ENCODE measurements at regions not wholly inside any gene's neighbourhood (a gene's known extent, or its start where the extent isn't known, plus 50 kb on each side); places are given as distances from the start of the nearest gene placed in this dataset.
"Not testable (repeated sequence)": the region's sequence is repeated elsewhere in the genome, so short reads cannot be mapped to it uniquely, and the experiment has no call there.

GRCh38 chr11:104772806-104773241, 125.4 kb downstream of the CASP12 start:
- H2BK12ac ChIP-seq (ENCODE audit: low read length in 2 of 2): no peak overlapping the region
- H3K4me1 ChIP-seq (ENCODE audit: control insufficient read depth, insufficient read depth, low read depth, low read length): no peaks in the 10 kb centered on the region
- H2BK120ac ChIP-seq (ENCODE audit: low read depth, low read length): no peak overlapping the region
- H2BK5ac ChIP-seq (ENCODE audit: low read depth, low read length, poor library complexity, severe bottlenecking): no peak overlapping the region
- no peak overlapping the region for H3K18ac ChIP-seq (ENCODE audit: low read depth in 1 of 2, low read length in 2 of 2)
- 0% methylated on average over 1 of the region's 6 CpGs for WGBS
- H2AK5ac ChIP-seq (ENCODE audit: low read length, severe bottlenecking): no peak overlapping the region
- H2BK15ac ChIP-seq (ENCODE audit: low read depth, poor library complexity, severe bottlenecking): no peak overlapping the region
- no peaks in the 10 kb centered on the region for H3K79me1 ChIP-seq (replicated peaks; ENCODE audit: low read length, poor library complexity, severe bottlenecking)
- H3K27ac ChIP-seq (ENCODE audit: low read length, poor library complexity, severe bottlenecking): peak overlapping the region; percentile 78
- H3K4me3 ChIP-seq (ENCODE audit: insufficient read depth in 1 of 2, low read depth in 1 of 2, low read length in 2 of 2): no peak overlapping the region
- H3K9ac ChIP-seq (ENCODE audit: low read length): peak overlapping the region; percentile 63
- H3K4me2 ChIP-seq (ENCODE audit: low read length, poor library complexity, severe bottlenecking): no peak overlapping the region
- DNase-seq: peak; percentile 90
- H3K36me3 ChIP-seq (ENCODE audit: control insufficient read depth in 1 of 2, insufficient read depth in 2 of 2, low read depth in 1 of 2, low read length in 2 of 2): no peaks in the 10 kb centered on the region
- no peaks in the 10 kb centered on the region for H3K27me3 ChIP-seq (ENCODE audit: control insufficient read depth in 1 of 2, insufficient read depth in 1 of 2, low read length in 2 of 2)
- no peak overlapping the region for H2AFZ ChIP-seq (ENCODE audit: low read depth, low read length)
- H3K14ac ChIP-seq (ENCODE audit: low read length in 2 of 2): no peak overlapping the region
- no peak overlapping the region for H3K23ac ChIP-seq (ENCODE audit: low read length in 2 of 2)
- H3K4ac ChIP-seq (ENCODE audit: low read depth in 1 of 2, low read length in 2 of 2): no peak overlapping the region
- no peak overlapping the region for H4K91ac ChIP-seq (ENCODE audit: low read length)
- H4K8ac ChIP-seq (ENCODE audit: low read length): no peak overlapping the region
- H3K9me3 ChIP-seq (ENCODE audit: control insufficient read depth, low read length): peaks cover 7% of the 10 kb centered on the region

- H4K91ac ChIP-seq (ENCODE audit: low read length): no peak overlapping the region
- H2BK5ac ChIP-seq (ENCODE audit: low read depth, low read length, poor library complexity, severe bottlenecking): no peak overlapping the region
Observed at GRCh38 chr11:104771763-104772162, 126.5 kb downstream of the CASP12 start.

GRCh38 chr11:104771046-104771445, 127.2 kb downstream of the CASP12 start:
- H3K4ac ChIP-seq (ENCODE audit: low read depth in 1 of 2, low read length in 2 of 2); H4K91ac ChIP-seq (ENCODE audit: low read length): not testable (repeated sequence)
- 100% methylated on average over 2 of the region's 3 CpGs for WGBS

More at GRCh38 chr11:104771763-104772162, 126.5 kb downstream of the CASP12 start:
- Histone ChIP-seq H2BK12ac (ENCODE audit: low read length in 2 of 2) (no peak overlapping the region), H3K4ac (ENCODE audit: low read depth in 1 of 2, low read length in 2 of 2) (no peak overlapping the region), H3K23ac (ENCODE audit: low read length in 2 of 2) (no peak overlapping the region), H3K18ac (ENCODE audit: low read depth in 1 of 2, low read length in 2 of 2) (no peak overlapping the region), H3K9ac (ENCODE audit: low read length) (no peak overlapping the region), H3K27ac (ENCODE audit: low read length, poor library complexity, severe bottlenecking) (no peak overlapping the region), H3K4me3 (ENCODE audit: insufficient read depth in 1 of 2, low read depth in 1 of 2, low read length in 2 of 2) (no peak overlapping the region), H4K8ac (ENCODE audit: low read length) (no peak overlapping the region), H2BK120ac (ENCODE audit: low read depth, low read length) (no peak overlapping the region), H3K9me3 (ENCODE audit: control insufficient read depth, low read length) (peaks cover 7% of the 10 kb centered on the region), H3K27me3 (ENCODE audit: control insufficient read depth in 1 of 2, insufficient read depth in 1 of 2, low read length in 2 of 2) (no peaks in the 10 kb centered on the region), H3K79me1 (replicated peaks; ENCODE audit: low read length, poor library complexity, severe bottlenecking) (no peaks in the 10 kb centered on the region), H2AK5ac (ENCODE audit: low read length, severe bottlenecking) (no peak overlapping the region), H3K36me3 (ENCODE audit: control insufficient read depth in 1 of 2, insufficient read depth in 2 of 2, low read depth in 1 of 2, low read length in 2 of 2) (no peaks in the 10 kb centered on the region), H3K4me2 (ENCODE audit: low read length, poor library complexity, severe bottlenecking) (no peak overlapping the region), H3K4me1 (ENCODE audit: control insufficient read depth, insufficient read depth, low read depth, low read length) (no peaks in the 10 kb centered on the region), H2BK15ac (ENCODE audit: low read depth, poor library complexity, severe bottlenecking) (no peak overlapping the region), H2AFZ (ENCODE audit: low read depth, low read length) (no peak overlapping the region), H3K14ac (ENCODE audit: low read length in 2 of 2) (no peak overlapping the region)
- WGBS: 81% methylated on average over 3 of the region's 3 CpGs
- DNase-seq: peak; percentile 34

GRCh38 chr11:104765401-104766095, 132.7 kb downstream of the CASP12 start:
- H3K4ac ChIP-seq (ENCODE audit: low read depth in 1 of 2, low read length in 2 of 2): no peak overlapping the region
- H3K9me3 ChIP-seq (ENCODE audit: control insufficient read depth, low read length): peaks cover 3% of the 10 kb centered on the region
- no peak overlapping the region for H3K4me2 ChIP-seq (ENCODE audit: low read length, poor library complexity, severe bottlenecking)
- H3K79me1 ChIP-seq (replicated peaks; ENCODE audit: low read length, poor library complexity, severe bottlenecking): no peaks in the 10 kb centered on the region
- peak overlapping the region in 1 of 2 experiments; percentile 52 for H3K18ac ChIP-seq (ENCODE audit: low read depth in 1 of 2, low read length in 2 of 2)
- H3K4me1 ChIP-seq (ENCODE audit: control insufficient read depth, insufficient read depth, low read depth, low read length): no peaks in the 10 kb centered on the region
- H3K27me3 ChIP-seq (ENCODE audit: control insufficient read depth in 1 of 2, insufficient read depth in 1 of 2, low read length in 2 of 2): no peaks in the 10 kb centered on the region
- no peak overlapping the region for H2BK12ac ChIP-seq (ENCODE audit: low read length in 2 of 2)
- H2BK15ac ChIP-seq (ENCODE audit: low read depth, poor library complexity, severe bottlenecking): no peak overlapping the region
- no peak for DNase-seq
- no peak overlapping the region for H3K9ac ChIP-seq (ENCODE audit: low read length)
- H3K4me3 ChIP-seq (ENCODE audit: insufficient read depth in 1 of 2, low read depth in 1 of 2, low read length in 2 of 2): no peak overlapping the region
- H3K36me3 ChIP-seq (ENCODE audit: control insufficient read depth in 1 of 2, insufficient read depth in 2 of 2, low read depth in 1 of 2, low read length in 2 of 2): no peaks in the 10 kb centered on the region
- no peak overlapping the region for H4K8ac ChIP-seq (ENCODE audit: low read length)
- H3K27ac ChIP-seq (ENCODE audit: low read length, poor library complexity, severe bottlenecking): no peak overlapping the region
- no peak overlapping the region for H3K14ac ChIP-seq (ENCODE audit: low read length in 2 of 2)
- H4K91ac ChIP-seq (ENCODE audit: low read length): no peak overlapping the region
- no peak overlapping the region for H2BK5ac ChIP-seq (ENCODE audit: low read depth, low read length, poor library complexity, severe bottlenecking)
- H2AFZ ChIP-seq (ENCODE audit: low read depth, low read length): no peak overlapping the region
- WGBS: 100% methylated on average over 4 of the region's 8 CpGs
- H2AK5ac ChIP-seq (ENCODE audit: low read length, severe bottlenecking): no peak overlapping the region
- no peak overlapping the region for H2BK120ac ChIP-seq (ENCODE audit: low read depth, low read length)
- no peak overlapping the region for H3K23ac ChIP-seq (ENCODE audit: low read length in 2 of 2)

More at GRCh38 chr11:104771046-104771445, 127.2 kb downstream of the CASP12 start:
- H3K4me1 ChIP-seq (ENCODE audit: control insufficient read depth, insufficient read depth, low read depth, low read length); H3K4me2 ChIP-seq (ENCODE audit: low read length, poor library complexity, severe bottlenecking); H3K23ac ChIP-seq (ENCODE audit: low read length in 2 of 2); H3K14ac ChIP-seq (ENCODE audit: low read length in 2 of 2); H2BK120ac ChIP-seq (ENCODE audit: low read depth, low read length); H3K4me3 ChIP-seq (ENCODE audit: insufficient read depth in 1 of 2, low read depth in 1 of 2, low read length in 2 of 2); H3K27ac ChIP-seq (ENCODE audit: low read length, poor library complexity, severe bottlenecking); H2AK5ac ChIP-seq (ENCODE audit: low read length, severe bottlenecking); H3K9ac ChIP-seq (ENCODE audit: low read length); H2BK12ac ChIP-seq (ENCODE audit: low read length in 2 of 2); H3K79me1 ChIP-seq (replicated peaks; ENCODE audit: low read length, poor library complexity, severe bottlenecking); H3K36me3 ChIP-seq (ENCODE audit: control insufficient read depth in 1 of 2, insufficient read depth in 2 of 2, low read depth in 1 of 2, low read length in 2 of 2); H3K9me3 ChIP-seq (ENCODE audit: control insufficient read depth, low read length); H3K27me3 ChIP-seq (ENCODE audit: control insufficient read depth in 1 of 2, insufficient read depth in 1 of 2, low read length in 2 of 2); H2BK15ac ChIP-seq (ENCODE audit: low read depth, poor library complexity, severe bottlenecking); H2AFZ ChIP-seq (ENCODE audit: low read depth, low read length); H4K8ac ChIP-seq (ENCODE audit: low read length); H2BK5ac ChIP-seq (ENCODE audit: low read depth, low read length, poor library complexity, severe bottlenecking); H3K18ac ChIP-seq (ENCODE audit: low read depth in 1 of 2, low read length in 2 of 2); DNase-seq: not testable (repeated sequence)
